HEK293 (cell line): ENCODE measurements at regions not wholly inside any gene's neighbourhood (a gene's known extent, or its start where the extent isn't known, plus 50 kb on each side); places are given as distances from the start of the nearest gene placed in this dataset.

Source experiments
- CTCF ChIA-PET: fragments of 350-600 bp; formaldehyde crosslinking; extraction: SDS; loops from one replicate; lab custom pipeline; 2021; ENCODE audit warnings: antibody characterized with exemption; lab: Yijun Ruan, JAX
- POLR2A ChIA-PET: fragments of 300-600 bp; formaldehyde crosslinking; extraction: SDS; loops from one replicate; lab custom pipeline; 2020; ENCODE audit warnings: antibody characterized with exemption, inconsistent platforms; lab: Yijun Ruan, JAX
- H3K27ac ChIP-seq: fragments of 200-500 bp; sonication (Bioruptor generic); 2 replicates; pipeline ENCODE4 v1.5.1; 2014; ENCODE audit warnings: low read depth, low read length, control low read depth, inconsistent platforms; ENCODE audit errors: extremely low read depth
- H3K36me3 ChIP-seq, 2 experiments: fragments of 200-500 bp in 1 of 2; sonication (Bioruptor generic) in 1 of 2; 1 replicate in 1 of 2; 2 replicates in 1 of 2; pipeline ENCODE4 v1.5.1; 2014 to 2017; ENCODE audit warnings: inconsistent platforms in 2 of 2, low read length in 2 of 2; ENCODE audit not compliant: control insufficient read depth in 2 of 2, insufficient read depth in 1 of 2
- H3K4me1 ChIP-seq: fragments of 200-500 bp; sonication (Bioruptor generic); 2 replicates; pipeline ENCODE4 v1.5.1; 2014; ENCODE audit warnings: mild to moderate bottlenecking, low read length, inconsistent platforms; ENCODE audit not compliant: control insufficient read depth, insufficient read depth
- H3K4me3 ChIP-seq: 2 replicates; pipeline ENCODE4 v1.5.1; 2011; ENCODE audit warnings: low read depth, mild to moderate bottlenecking, control low read depth, low read length, moderate library complexity
- H3K9me3 ChIP-seq: fragments of 200-500 bp; sonication (Bioruptor generic); 2 replicates; pipeline ENCODE4 v1.5.1; 2014; ENCODE audit warnings: low read depth, low read length, inconsistent platforms; ENCODE audit not compliant: control insufficient read depth, insufficient read depth
- ATF2 ChIP-seq: fragments of 450-650 bp; formaldehyde crosslinking; IDR thresholded peaks from 2 replicates; pipeline ENCODE4 v1.5.1; 2016; ENCODE audit warnings: missing biosample characterization, missing genetic modification characterization, low read depth
- EGR2 ChIP-seq: fragments of 450-650 bp; formaldehyde crosslinking; IDR thresholded peaks from 2 replicates; pipeline ENCODE4 v1.5.1; 2016; ENCODE audit warnings: low read depth, missing biosample characterization, missing genetic modification characterization
- GLIS1 ChIP-seq: fragments of 450-650 bp; formaldehyde crosslinking; IDR thresholded peaks from 2 replicates; pipeline ENCODE4 v1.5.1; 2016; ENCODE audit warnings: missing biosample characterization, missing genetic modification characterization
- PATZ1 ChIP-seq: fragments of 450-650 bp; formaldehyde crosslinking; IDR thresholded peaks from 2 replicates; pipeline ENCODE4 v1.5.1; 2016; ENCODE audit warnings: missing biosample characterization, missing genetic modification characterization
- SETDB1 ChIP-seq: IDR thresholded peaks from one replicate; pipeline ENCODE4 v1.6.1; 2017; ENCODE audit warnings: mild to moderate bottlenecking, low read length, moderate library complexity, mixed read lengths; ENCODE audit not compliant: insufficient read length
- SP2 ChIP-seq: fragments of 450-650 bp; formaldehyde crosslinking; IDR thresholded peaks from 2 replicates; pipeline ENCODE4 v1.5.1; 2016; ENCODE audit warnings: missing biosample characterization, missing genetic modification characterization
- YY1 ChIP-seq: fragments of 450-650 bp; formaldehyde crosslinking; IDR thresholded peaks from 2 replicates; pipeline ENCODE4 v1.5.1; 2018; ENCODE audit warnings: missing biosample characterization, missing genetic modification characterization
- ZBTB20 ChIP-seq: fragments of 450-650 bp; formaldehyde crosslinking; IDR thresholded peaks from 2 replicates; pipeline ENCODE4 v1.5.1; 2016; ENCODE audit warnings: missing biosample characterization, missing genetic modification characterization
- ZBTB26 ChIP-seq: fragments of 450-650 bp; formaldehyde crosslinking; optimal IDR thresholded peaks from 2 replicates; pipeline ENCODE3; 2016; ENCODE audit warnings: missing biosample characterization, mild to moderate bottlenecking, missing genetic modification characterization
- ZNF132 ChIP-seq: fragments of 450-650 bp; formaldehyde crosslinking; IDR thresholded peaks from 2 replicates; pipeline ENCODE4 v1.5.1; 2017; ENCODE audit warnings: missing biosample characterization, missing genetic modification characterization, borderline replicate concordance
- ZNF155 ChIP-seq: fragments of 450-650 bp; formaldehyde crosslinking; IDR thresholded peaks from 2 replicates; pipeline ENCODE4 v1.5.1; 2016; ENCODE audit warnings: missing biosample characterization, missing genetic modification characterization
- ZNF211 ChIP-seq: fragments of 450-650 bp; formaldehyde crosslinking; IDR thresholded peaks from 2 replicates; pipeline ENCODE4 v1.5.1; 2016; ENCODE audit warnings: low read depth, missing biosample characterization, missing genetic modification characterization
- ZNF214 ChIP-seq: fragments of 450-650 bp; formaldehyde crosslinking; IDR thresholded peaks from 2 replicates; pipeline ENCODE4 v1.5.1; 2017; ENCODE audit warnings: missing biosample characterization, mild to moderate bottlenecking, missing genetic modification characterization, borderline replicate concordance
- ZNF341 ChIP-seq: fragments of 450-650 bp; formaldehyde crosslinking; IDR thresholded peaks from 2 replicates; pipeline ENCODE4; 2016; ENCODE audit warnings: low read depth, missing biosample characterization, missing genetic modification characterization
- ZNF354C ChIP-seq: fragments of 450-650 bp; formaldehyde crosslinking; IDR thresholded peaks from 2 replicates; pipeline ENCODE4 v1.5.1; 2016; ENCODE audit warnings: missing biosample characterization, missing genetic modification characterization, low read depth, borderline replicate concordance
- ZNF37A ChIP-seq: fragments of 450-650 bp; IDR thresholded peaks from 2 replicates; pipeline ENCODE4 v1.5.1; 2018; ENCODE audit warnings: missing biosample characterization, missing genetic modification characterization
- ZNF416 ChIP-seq: fragments of 450-650 bp; formaldehyde crosslinking; IDR thresholded peaks from 2 replicates; pipeline ENCODE4 v1.5.1; 2016; ENCODE audit warnings: missing biosample characterization, missing genetic modification characterization
- ZNF473 ChIP-seq: fragments of 450-650 bp; formaldehyde crosslinking; IDR thresholded peaks from 2 replicates; pipeline ENCODE4 v1.5.1; 2017; ENCODE audit warnings: missing biosample characterization, missing genetic modification characterization
- ZNF544 ChIP-seq: fragments of 450-650 bp; formaldehyde crosslinking; IDR thresholded peaks from 2 replicates; pipeline ENCODE4 v1.5.0; 2017; ENCODE audit warnings: missing biosample characterization, missing genetic modification characterization
- ZNF560 ChIP-seq: fragments of 450-650 bp; formaldehyde crosslinking; IDR thresholded peaks from 2 replicates; pipeline ENCODE4 v1.5.1; 2017; ENCODE audit warnings: missing biosample characterization, missing genetic modification characterization, borderline replicate concordance
- ZNF624 ChIP-seq: fragments of 450-650 bp; formaldehyde crosslinking; IDR thresholded peaks from 2 replicates; pipeline ENCODE4 v1.5.1; 2017; ENCODE audit warnings: missing biosample characterization, missing genetic modification characterization
- ZNF658 ChIP-seq: fragments of 450-650 bp; formaldehyde crosslinking; IDR thresholded peaks from 2 replicates; pipeline ENCODE4; 2016; ENCODE audit warnings: missing biosample characterization, missing genetic modification characterization
- ZNF660 ChIP-seq: fragments of 450-650 bp; IDR thresholded peaks from 2 replicates; pipeline ENCODE4 v1.5.1; 2018; ENCODE audit warnings: missing biosample characterization, mild to moderate bottlenecking, missing genetic modification characterization
- ZNF792 ChIP-seq: fragments of 450-650 bp; formaldehyde crosslinking; IDR thresholded peaks from 2 replicates; pipeline ENCODE4 v1.5.1; 2016; ENCODE audit warnings: missing biosample characterization, missing genetic modification characterization

- TF ChIP-seq PATZ1 (tag by site-specific recombination) (no peak), ZNF155 (no peak), GLIS1 (tag by site-specific recombination) (no peak)
- TF ChIP-seq, all 188 proteins: peak for 0
These were observed 207.1 kb upstream of the HTR1E start (continued) for GRCh38 chr6:86730216-86730615.

DNA sequence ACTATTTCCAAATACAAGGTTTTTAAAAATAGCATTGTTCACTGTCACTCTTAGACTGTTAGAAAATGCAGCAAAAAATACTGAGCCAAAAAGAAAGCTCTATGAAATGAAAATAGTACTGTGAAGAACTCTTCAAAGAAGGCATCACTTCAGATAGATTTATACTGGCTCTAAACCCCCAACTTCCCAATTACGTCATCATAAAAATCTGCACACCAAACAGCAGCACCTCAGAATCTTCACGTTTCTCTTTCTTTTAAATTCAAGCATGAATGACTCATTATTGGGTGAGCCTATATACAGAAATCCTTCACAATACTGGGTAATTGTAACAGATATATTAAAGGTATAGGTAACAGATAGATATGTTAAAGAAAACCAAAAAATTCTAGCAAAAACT, 208.4 kb upstream of the HTR1E start:
- no peak overlapping the region for H3K4me3 ChIP-seq
- ChIA-PET CTCF (no interaction called here), POLR2A (no interaction called here)
- no peak overlapping the region for H3K27ac ChIP-seq
- H3K36me3 ChIP-seq, result no peaks in the 10 kb centered on the region
- H3K4me1 ChIP-seq, result no peaks in the 10 kb centered on the region
- TF ChIP-seq ZNF416 (tag by site-specific recombination), result no peak
- no peak for TF ChIP-seq ZNF624 (tag by site-specific recombination)
- peak; percentile 54; the same call in 1 of the 2 replicates for TF ChIP-seq ATF2 (tag by site-specific recombination)
- no peak for TF ChIP-seq ZNF544
- no peak for TF ChIP-seq ZNF214 (tag by site-specific recombination)
- TF ChIP-seq ZNF660 (tag by site-specific recombination), result no peak
- no peaks in the 10 kb centered on the region for H3K9me3 ChIP-seq

GRCh38 chr6:86724695-86725094, 212.6 kb upstream of the HTR1E start:
- POLR2A ChIA-PET, result no interaction called here
- Histone ChIP-seq H3K4me3 (no peak overlapping the region), H3K9me3 (no peaks in the 10 kb centered on the region), H3K4me1 (no peaks in the 10 kb centered on the region), H3K36me3 (no peaks in the 10 kb centered on the region), H3K27ac (no peak overlapping the region)
- CTCF ChIA-PET, result no interaction called here
- TF ChIP-seq ZNF658 (tag by site-specific recombination) (no peak), ZNF792 (tag by site-specific recombination) (no peak), ZNF37A (tag by site-specific recombination) (no peak), SP2 (no peak), ZNF354C (tag by site-specific recombination) (no peak), ZBTB20 (tag by site-specific recombination) (no peak)

- POLR2A ChIA-PET, result interaction anchor here (0.5 kb wide), 1 partner anchor 8 kb away, joined by 4 read pairs; no protein-coding TSS in a partner anchor
These were observed 213.6 kb upstream of the HTR1E start for GRCh38 chr6:86723729-86724128.

More at GRCh38 chr6:86723729-86724128, 213.6 kb upstream of the HTR1E start:
- no peak overlapping the region for H3K27ac ChIP-seq
- CTCF ChIA-PET, result no interaction called here
- H3K9me3 ChIP-seq, result no peaks in the 10 kb centered on the region
- TF ChIP-seq ZNF211 (tag by site-specific recombination) (no peak), EGR2 (tag by site-specific recombination) (no peak), ZBTB26 (tag by site-specific recombination) (no peak), ZNF473 (tag by site-specific recombination) (no peak), ZNF341 (tag by site-specific recombination) (no peak), SETDB1 (no peak), ZNF132 (no peak), YY1 (tag by site-specific recombination) (no peak), ZNF560 (tag by site-specific recombination) (no peak)
- H3K4me1 ChIP-seq, result no peaks in the 10 kb centered on the region
- H3K4me3 ChIP-seq, result no peak overlapping the region
- no peaks in the 10 kb centered on the region for H3K36me3 ChIP-seq
